PFSK-1 (cell line): ENCODE measurements at regions not wholly inside any gene's neighbourhood (a gene's known extent, or its start where the extent isn't known, plus 50 kb on each side); places are given as distances from the start of the nearest gene placed in this dataset.

Experiments used
- FOXP2 ChIP-seq: optimal IDR thresholded peaks from 2 replicates; pipeline ENCODE3; 2011; ENCODE audit warnings: borderline replicate concordance, control low read depth, inconsistent platforms; ENCODE audit not compliant: insufficient read depth; ENCODE audit errors: extremely low read length, extremely low read depth
- POLR2AphosphoS5 ChIP-seq: IDR thresholded peaks from 2 replicates; pipeline ENCODE4 v1.6.1; 2012; ENCODE audit warnings: low read depth, mild to moderate bottlenecking, control low read depth, low read length, moderate library complexity
- SIN3A ChIP-seq: IDR thresholded peaks from 2 replicates; pipeline ENCODE4 v1.6.1; 2012; ENCODE audit warnings: mild to moderate bottlenecking, low read length, moderate library complexity, borderline replicate concordance; ENCODE audit not compliant: insufficient read depth
- TAF1 ChIP-seq: IDR thresholded peaks from 2 replicates; pipeline ENCODE4 v1.6.1; 2012; ENCODE audit warnings: low read length, control low read depth, borderline replicate concordance; ENCODE audit not compliant: insufficient read depth
- TF ChIP-seq, protein P1 (sequence below), 2 experiments: IDR thresholded peaks; 2 replicates each; pipeline versions ENCODE4 v1.6.1 to v1.8.0; 2011 to 2012; ENCODE audit warnings: low read depth in 2 of 2, low read length in 2 of 2, control low read depth in 1 of 2, inconsistent platforms in 1 of 2, mild to moderate bottlenecking in 1 of 2, moderate library complexity in 1 of 2; ENCODE audit not compliant: insufficient read depth in 1 of 2

DNA sequence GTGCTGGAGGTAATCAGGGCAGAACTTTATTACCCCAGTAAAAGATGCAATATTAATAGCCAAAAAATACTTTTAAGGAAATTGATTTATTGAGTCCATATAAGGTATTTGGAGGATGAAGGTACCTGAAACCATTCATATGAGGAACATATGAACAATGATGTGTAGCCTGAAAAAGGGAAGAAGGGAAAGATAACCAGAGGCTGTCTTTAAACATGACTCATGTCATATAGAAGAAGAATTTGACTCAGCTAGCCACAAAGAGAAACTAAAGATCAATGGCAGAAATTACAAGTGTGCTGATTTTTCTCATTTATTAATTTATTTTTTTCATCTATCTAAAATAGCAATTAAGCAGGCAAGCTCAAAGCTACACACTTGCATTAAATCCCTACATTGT is 136.2 kb upstream of the DUSP10 start:
- no peak for TF ChIP-seq POLR2AphosphoS5
- TF ChIP-seq FOXP2 = no peak
- no peak for TF ChIP-seq SIN3A
- TF ChIP-seq, protein P1, sequence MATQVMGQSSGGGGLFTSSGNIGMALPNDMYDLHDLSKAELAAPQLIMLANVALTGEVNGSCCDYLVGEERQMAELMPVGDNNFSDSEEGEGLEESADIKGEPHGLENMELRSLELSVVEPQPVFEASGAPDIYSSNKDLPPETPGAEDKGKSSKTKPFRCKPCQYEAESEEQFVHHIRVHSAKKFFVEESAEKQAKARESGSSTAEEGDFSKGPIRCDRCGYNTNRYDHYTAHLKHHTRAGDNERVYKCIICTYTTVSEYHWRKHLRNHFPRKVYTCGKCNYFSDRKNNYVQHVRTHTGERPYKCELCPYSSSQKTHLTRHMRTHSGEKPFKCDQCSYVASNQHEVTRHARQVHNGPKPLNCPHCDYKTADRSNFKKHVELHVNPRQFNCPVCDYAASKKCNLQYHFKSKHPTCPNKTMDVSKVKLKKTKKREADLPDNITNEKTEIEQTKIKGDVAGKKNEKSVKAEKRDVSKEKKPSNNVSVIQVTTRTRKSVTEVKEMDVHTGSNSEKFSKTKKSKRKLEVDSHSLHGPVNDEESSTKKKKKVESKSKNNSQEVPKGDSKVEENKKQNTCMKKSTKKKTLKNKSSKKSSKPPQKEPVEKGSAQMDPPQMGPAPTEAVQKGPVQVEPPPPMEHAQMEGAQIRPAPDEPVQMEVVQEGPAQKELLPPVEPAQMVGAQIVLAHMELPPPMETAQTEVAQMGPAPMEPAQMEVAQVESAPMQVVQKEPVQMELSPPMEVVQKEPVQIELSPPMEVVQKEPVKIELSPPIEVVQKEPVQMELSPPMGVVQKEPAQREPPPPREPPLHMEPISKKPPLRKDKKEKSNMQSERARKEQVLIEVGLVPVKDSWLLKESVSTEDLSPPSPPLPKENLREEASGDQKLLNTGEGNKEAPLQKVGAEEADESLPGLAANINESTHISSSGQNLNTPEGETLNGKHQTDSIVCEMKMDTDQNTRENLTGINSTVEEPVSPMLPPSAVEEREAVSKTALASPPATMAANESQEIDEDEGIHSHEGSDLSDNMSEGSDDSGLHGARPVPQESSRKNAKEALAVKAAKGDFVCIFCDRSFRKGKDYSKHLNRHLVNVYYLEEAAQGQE (IDR thresholded peaks at IDR 0.05; ENCODE audit: insufficient read depth in 1 of 2, low read depth in 2 of 2, low read length in 2 of 2) = no peak
- TF ChIP-seq TAF1 = no peak
